AG04450 (cell line): ENCODE measurements at regions not wholly inside any gene's neighbourhood (a gene's known extent, or its start where the extent isn't known, plus 50 kb on each side); places are given as distances from the start of the nearest gene placed in this dataset.

Source experiments
- CTCF ChIA-PET: fragments of 300-600, 350-600 bp; formaldehyde crosslinking; extraction: SDS; loops from one replicate; lab custom pipeline; 2022; ENCODE audit warnings: antibody characterized with exemption, inconsistent platforms; lab: Charles Lee
- POLR2A ChIA-PET: fragments of 350-600 bp; formaldehyde crosslinking; extraction: SDS; loops from one replicate; lab custom pipeline; 2021; ENCODE audit warnings: antibody characterized with exemption, inconsistent platforms; lab: Yijun Ruan, JAX
- DNase-seq: peaks from one replicate; pipeline ENCODE4 v3.0.0-alpha.2; 2011; ENCODE audit warnings: low read depth, low spot score
- H3K27ac ChIP-seq: one replicate; pipeline ENCODE4 v1.5.1; 2012; ENCODE audit warnings: low read depth, low read length, control low read depth
- H3K27me3 ChIP-seq: one replicate; pipeline ENCODE4 v1.6.0; 2012; ENCODE audit warnings: low read length; ENCODE audit not compliant: control insufficient read depth, insufficient read depth
- H3K4me3 ChIP-seq: 2 replicates; pipeline ENCODE4 v1.5.1; 2011; ENCODE audit warnings: mild to moderate bottlenecking, low read depth, low read length, control low read depth
- H3K9me3 ChIP-seq: 2 replicates; pipeline ENCODE4 v1.5.1; 2012; ENCODE audit warnings: low read length; ENCODE audit not compliant: control insufficient read depth, insufficient read depth
- TF ChIP-seq, protein P1 (sequence below): IDR thresholded peaks from 2 replicates; pipeline ENCODE4 v1.5.1; 2011; ENCODE audit warnings: low read depth, low read length, control low read depth, inconsistent platforms

DNA sequence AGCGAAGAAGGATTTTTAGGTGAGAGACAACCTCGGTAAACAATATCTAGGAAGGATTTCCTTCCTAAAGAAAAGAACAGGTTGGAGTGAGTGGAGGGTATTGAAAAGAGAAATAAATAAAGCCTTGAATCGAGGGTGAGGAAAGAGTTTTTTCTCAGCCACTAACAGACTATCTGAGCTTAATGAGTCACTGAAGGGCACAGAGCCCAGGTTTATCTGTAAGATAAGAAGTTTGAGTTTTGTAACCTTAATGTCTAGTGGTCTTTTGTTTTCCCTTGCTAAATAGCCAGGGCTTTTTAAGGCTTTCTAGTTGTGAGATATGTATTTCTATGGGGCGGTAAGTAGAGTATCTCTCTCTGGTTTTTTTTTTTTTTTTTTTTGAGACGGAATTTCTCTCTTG, 394.5 kb upstream of the KIRREL3 start:
- no peaks in the 10 kb centered on the region for H3K9me3 ChIP-seq
- DNase-seq, result no peak
- CTCF ChIA-PET, result interaction anchor here (0.7 kb wide), 1 partner anchor 289 kb away, joined by 3 read pairs; no protein-coding TSS in a partner anchor
- H3K27ac ChIP-seq, result no peak overlapping the region
- TF ChIP-seq, protein P1, sequence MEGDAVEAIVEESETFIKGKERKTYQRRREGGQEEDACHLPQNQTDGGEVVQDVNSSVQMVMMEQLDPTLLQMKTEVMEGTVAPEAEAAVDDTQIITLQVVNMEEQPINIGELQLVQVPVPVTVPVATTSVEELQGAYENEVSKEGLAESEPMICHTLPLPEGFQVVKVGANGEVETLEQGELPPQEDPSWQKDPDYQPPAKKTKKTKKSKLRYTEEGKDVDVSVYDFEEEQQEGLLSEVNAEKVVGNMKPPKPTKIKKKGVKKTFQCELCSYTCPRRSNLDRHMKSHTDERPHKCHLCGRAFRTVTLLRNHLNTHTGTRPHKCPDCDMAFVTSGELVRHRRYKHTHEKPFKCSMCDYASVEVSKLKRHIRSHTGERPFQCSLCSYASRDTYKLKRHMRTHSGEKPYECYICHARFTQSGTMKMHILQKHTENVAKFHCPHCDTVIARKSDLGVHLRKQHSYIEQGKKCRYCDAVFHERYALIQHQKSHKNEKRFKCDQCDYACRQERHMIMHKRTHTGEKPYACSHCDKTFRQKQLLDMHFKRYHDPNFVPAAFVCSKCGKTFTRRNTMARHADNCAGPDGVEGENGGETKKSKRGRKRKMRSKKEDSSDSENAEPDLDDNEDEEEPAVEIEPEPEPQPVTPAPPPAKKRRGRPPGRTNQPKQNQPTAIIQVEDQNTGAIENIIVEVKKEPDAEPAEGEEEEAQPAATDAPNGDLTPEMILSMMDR, result no peak
- H3K27me3 ChIP-seq, result no peaks in the 10 kb centered on the region
- POLR2A ChIA-PET, result no interaction called here
- no peak overlapping the region for H3K4me3 ChIP-seq

DNA sequence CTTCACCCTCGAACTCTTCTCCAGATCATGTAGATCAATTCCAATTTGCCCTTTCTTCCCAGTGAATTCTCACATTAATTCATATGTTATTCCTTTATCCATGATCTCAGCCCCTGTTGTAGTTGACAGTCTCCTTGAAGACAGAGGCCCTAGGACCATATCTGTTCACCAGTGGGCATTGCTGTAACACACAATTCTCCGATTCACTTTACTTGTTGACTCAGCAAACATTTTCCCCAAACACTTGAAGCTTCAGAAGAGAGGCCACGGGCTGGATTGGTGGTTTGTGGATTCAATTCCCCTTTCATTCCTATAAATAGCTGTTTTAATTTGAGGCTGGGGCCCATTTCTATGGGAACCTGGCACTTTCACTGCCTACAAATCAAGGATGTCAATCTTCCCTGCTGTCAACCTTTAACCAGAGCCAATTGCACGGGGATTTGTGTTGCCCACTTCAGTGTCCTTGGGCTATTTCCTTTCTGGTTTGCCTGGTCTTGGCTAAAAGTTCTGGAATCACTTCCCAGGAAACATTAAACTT, 393.0 kb upstream of the KIRREL3 start:
- ChIA-PET CTCF (no interaction called here), POLR2A (no interaction called here)
- H3K9me3 ChIP-seq, result no peaks in the 10 kb centered on the region
- H3K27me3 ChIP-seq, result no peaks in the 10 kb centered on the region
- no peak for DNase-seq
- no peak overlapping the region for H3K4me3 ChIP-seq
- TF ChIP-seq, protein P1, result no peak
- no peak overlapping the region for H3K27ac ChIP-seq

DNA sequence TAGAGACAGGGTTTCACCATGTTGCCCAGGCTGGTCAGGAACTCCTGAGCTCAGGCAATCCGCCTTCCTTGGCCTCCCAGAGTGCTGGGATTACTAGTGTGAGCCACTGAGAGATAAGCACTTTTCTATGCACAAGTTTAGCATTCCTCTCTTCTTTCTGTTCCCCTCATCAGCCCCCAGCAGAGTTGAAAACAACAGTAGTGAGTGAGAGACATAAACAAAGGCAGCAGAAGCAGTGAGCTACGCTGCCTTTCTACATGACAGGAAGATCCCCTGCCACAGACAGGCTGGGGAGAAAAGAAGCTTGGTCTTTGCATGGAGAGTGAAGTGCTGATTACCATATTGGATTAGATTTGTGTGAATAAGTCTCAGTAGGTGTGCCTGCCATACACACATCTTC, 392.0 kb upstream of the KIRREL3 start:
- CTCF ChIA-PET, result no interaction called here
- no peak overlapping the region for H3K27ac ChIP-seq
- TF ChIP-seq, protein P1, result no peak
- DNase-seq, result no peak
- POLR2A ChIA-PET, result no interaction called here
- no peaks in the 10 kb centered on the region for H3K9me3 ChIP-seq
- H3K4me3 ChIP-seq, result no peak overlapping the region
- H3K27me3 ChIP-seq, result no peaks in the 10 kb centered on the region

DNA sequence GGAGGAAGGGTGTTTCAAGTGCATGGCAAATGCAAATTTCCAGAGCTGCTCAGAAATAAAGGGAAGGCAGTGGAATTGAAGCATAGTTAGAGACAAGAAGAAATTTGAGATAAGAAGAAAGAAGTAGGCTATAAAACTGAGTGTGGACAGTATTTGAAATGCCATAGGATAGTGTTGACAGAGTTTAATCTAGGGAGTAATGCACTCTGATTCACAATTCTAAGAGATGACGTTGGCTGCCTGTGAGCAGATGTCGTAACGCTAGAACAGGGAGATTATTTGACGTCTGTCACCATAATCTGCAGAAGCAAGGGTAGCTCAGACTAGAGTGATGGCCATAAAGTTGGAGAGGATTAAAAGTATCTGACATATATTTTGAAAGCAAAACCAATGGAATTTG, 389.9 kb upstream of the KIRREL3 start:
- H3K9me3 ChIP-seq, result no peaks in the 10 kb centered on the region
- ChIA-PET CTCF (no interaction called here), POLR2A (no interaction called here)
- no peak overlapping the region for H3K27ac ChIP-seq
- no peak overlapping the region for H3K4me3 ChIP-seq
- no peaks in the 10 kb centered on the region for H3K27me3 ChIP-seq
- no peak for DNase-seq
- TF ChIP-seq, protein P1, result no peak

DNA sequence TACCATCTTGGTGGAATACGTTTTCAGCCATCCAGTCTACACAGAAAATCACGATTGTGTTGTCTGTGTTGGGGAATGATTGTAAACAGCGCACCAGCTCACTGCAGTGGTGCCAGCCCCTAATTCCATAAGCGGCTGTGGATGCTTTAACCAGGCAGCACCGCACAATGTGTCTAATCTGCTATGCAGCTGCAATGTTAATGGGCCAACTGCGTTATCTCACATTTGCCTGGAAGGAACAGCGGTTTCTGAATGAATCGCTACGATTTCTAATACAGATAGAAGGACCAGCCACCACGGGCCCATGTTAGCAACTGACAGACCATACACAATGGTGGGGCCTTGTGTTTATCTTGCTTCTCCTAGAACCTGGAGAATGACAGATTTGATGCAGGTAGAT, 384.5 kb upstream of the KIRREL3 start:
- H3K27ac ChIP-seq, result no peak overlapping the region
- H3K9me3 ChIP-seq, result no peaks in the 10 kb centered on the region
- DNase-seq, result no peak
- no peak overlapping the region for H3K4me3 ChIP-seq
- ChIA-PET CTCF (no interaction called here), POLR2A (no interaction called here)
- H3K27me3 ChIP-seq, result no peaks in the 10 kb centered on the region
- TF ChIP-seq, protein P1, result no peak
